Small intestine (tissue), 7 donors: ENCODE measurements at regions not wholly inside any gene's neighbourhood (a gene's known extent, or its start where the extent isn't known, plus 50 kb on each side); places are given as distances from the start of the nearest gene placed in this dataset.
"Not testable (repeated sequence)": the region's sequence is repeated elsewhere in the genome, so short reads cannot be mapped to it uniquely, and the experiment has no call there.

ENCODE experiments used
- DNase-seq, 2 donors: peaks; one replicate each; pipeline versions ENCODE4 v3.0.0 to v3.0.0-alpha.2; 2013
- FAIRE-seq: peaks from 2 replicates; lab custom pipeline; 2012; peaks lifted over from hg19 to GRCh38; lab: Jason Lieb, UNC
- H3K27ac ChIP-seq, 3 donors: one replicate each; pipeline ENCODE4 v1.5.1; 2013; ENCODE audit warnings: low read length in 2 of 3, mild to moderate bottlenecking in 2 of 3, control low read depth in 1 of 3, inconsistent platforms in 1 of 3, low read depth in 1 of 3, moderate library complexity in 1 of 3
- H3K27me3 ChIP-seq, 3 donors: one replicate each; pipeline ENCODE4 v1.6.1; 2013; ENCODE audit warnings: low read length in 3 of 3, inconsistent platforms in 1 of 3; ENCODE audit not compliant: control insufficient read depth in 3 of 3, insufficient read depth in 3 of 3
- H3K36me3 ChIP-seq, 3 donors: one replicate each; pipeline ENCODE4 v1.6.1; 2013; ENCODE audit warnings: low read length in 3 of 3, inconsistent platforms in 1 of 3, low read depth in 1 of 3, mild to moderate bottlenecking in 1 of 3, moderate library complexity in 1 of 3; ENCODE audit not compliant: control insufficient read depth in 3 of 3, insufficient read depth in 2 of 3
- H3K4me1 ChIP-seq, 3 donors: one replicate each; pipeline ENCODE4 v1.6.1; 2013; ENCODE audit warnings: low read length in 2 of 3, inconsistent platforms in 1 of 3, low read depth in 1 of 3, mild to moderate bottlenecking in 1 of 3, moderate library complexity in 1 of 3; ENCODE audit not compliant: control insufficient read depth in 3 of 3, insufficient read depth in 2 of 3
- H3K4me3 ChIP-seq, 3 donors: one replicate each; pipeline ENCODE4 v1.5.1; 2013; ENCODE audit warnings: low read length in 3 of 3, control low read depth in 1 of 3, inconsistent platforms in 1 of 3, low read depth in 1 of 3, mild to moderate bottlenecking in 1 of 3, moderate library complexity in 1 of 3
- H3K9me3 ChIP-seq, 2 donors: one replicate each; pipeline ENCODE4 v1.6.1; 2013; ENCODE audit warnings: low read depth in 1 of 2, low read length in 1 of 2; ENCODE audit not compliant: control insufficient read depth in 2 of 2, insufficient read depth in 1 of 2
- WGBS, 3 donors: extraction: QIAGEN DNeasy Blood & Tissue Kit; methylation state at CpG; one replicate each; pipeline ENCODE4 v1.1.7; 2013; 5-methylcytosine and 5-hydroxymethylcytosine counted together
- donor health status: healthy with polysubstance abuse.
- donor health status: control.
- donor health status: control.
- donor health status: Bipolar disorder and iron deficiency.
- donor health status: healthy.

DNA sequence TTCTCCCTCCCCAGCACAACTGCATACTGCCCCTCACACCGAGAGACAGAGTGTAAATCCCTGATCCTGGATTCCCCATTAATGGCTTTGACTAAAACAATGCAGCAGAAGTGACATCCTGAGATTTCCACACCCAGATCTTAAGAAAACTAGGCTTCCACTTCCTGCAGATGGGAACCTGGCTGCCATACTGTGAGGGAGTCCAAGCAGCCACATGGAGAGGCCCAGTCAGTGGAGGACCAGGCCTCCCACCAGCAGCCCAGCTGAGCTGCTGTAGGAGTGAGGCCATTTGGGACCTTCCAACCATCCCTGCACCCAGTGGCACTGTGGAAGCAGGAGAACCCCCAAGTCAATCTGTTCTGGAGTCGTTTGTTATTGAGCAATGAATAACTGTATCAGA, 120.6 kb downstream of the CRYAA start:
- WGBS, 3 donors: 93 to 94% (median 93%) methylated on average over 2 of the region's 2 CpGs
- Histone ChIP-seq H3K27ac (no peak overlapping the region), H3K36me3 (no peaks in the 10 kb centered on the region), H3K4me3 (no peak overlapping the region), H3K4me1 (peaks cover 0 to 16% (median 0%) of the 10 kb centered on the region in 3 donors), H3K9me3 (peaks cover 0 to 21% of the 10 kb centered on the region in 2 donors), H3K27me3 (peaks cover 0 to 2% (median 0%) of the 10 kb centered on the region in 3 donors)
- FAIRE-seq: no peak
- DNase-seq: no peak

DNA sequence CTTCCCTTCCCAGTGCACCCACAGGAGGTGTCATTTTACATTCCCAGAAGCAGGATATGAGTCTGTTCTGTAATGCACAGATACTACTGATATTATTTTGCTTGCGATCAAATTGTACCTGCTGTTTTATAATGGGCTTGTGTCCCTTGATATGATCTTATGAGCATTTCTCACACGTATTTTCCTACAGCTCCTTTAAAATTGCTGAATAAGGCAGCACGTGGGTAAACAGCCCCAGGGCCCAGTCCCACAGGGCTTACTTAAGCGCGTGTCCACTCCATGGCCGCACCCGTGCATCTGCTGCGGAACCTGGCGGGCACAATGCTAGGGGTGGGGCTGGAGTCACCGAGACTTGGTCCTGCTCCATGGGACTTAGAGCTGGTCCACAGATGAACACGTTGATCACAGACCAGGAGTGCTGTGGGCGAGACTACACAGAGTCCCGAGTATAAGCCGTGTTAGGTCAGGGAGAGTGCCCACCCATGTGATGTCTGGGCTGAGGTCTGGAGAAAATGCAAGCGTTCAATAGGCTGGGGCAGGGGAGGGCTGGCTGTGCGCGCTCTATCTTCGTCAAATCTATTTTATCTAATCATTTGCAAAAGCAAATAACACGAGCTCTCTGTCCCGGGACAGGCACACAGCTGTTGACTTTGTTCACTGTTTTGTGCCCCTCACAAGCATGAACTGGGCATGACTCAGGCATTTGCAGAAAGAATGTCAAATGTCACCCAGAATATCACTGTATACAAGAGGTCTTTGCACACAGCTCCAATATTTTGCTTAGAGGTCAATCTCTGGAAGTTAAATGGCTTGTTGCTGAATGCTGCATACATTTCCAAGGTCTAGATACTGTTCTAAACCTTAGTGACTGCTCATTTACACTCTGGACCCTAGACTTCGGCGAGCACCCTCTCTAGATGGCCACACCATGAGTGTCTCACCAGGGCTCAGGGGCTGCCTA, 119.3 kb downstream of the CRYAA start:
- FAIRE-seq (no peak), DNase-seq (peak; percentile 25 to 67)
- Histone ChIP-seq H3K36me3 (no peaks in the 10 kb centered on the region), H3K4me3 (no peak overlapping the region), H3K27me3 (peaks cover 0 to 2% (median 0%) of the 10 kb centered on the region in 3 donors), H3K27ac (peak overlapping the region in 1 of 3 donors; percentile 45), H3K4me1 (peaks cover 0 to 14% (median 0%) of the 10 kb centered on the region in 3 donors), H3K9me3 (peaks cover 0 to 17% of the 10 kb centered on the region in 2 donors)
- WGBS, 3 donors: 34 to 70% (median 49%) methylated on average over 22 of the region's 22 CpGs

DNA sequence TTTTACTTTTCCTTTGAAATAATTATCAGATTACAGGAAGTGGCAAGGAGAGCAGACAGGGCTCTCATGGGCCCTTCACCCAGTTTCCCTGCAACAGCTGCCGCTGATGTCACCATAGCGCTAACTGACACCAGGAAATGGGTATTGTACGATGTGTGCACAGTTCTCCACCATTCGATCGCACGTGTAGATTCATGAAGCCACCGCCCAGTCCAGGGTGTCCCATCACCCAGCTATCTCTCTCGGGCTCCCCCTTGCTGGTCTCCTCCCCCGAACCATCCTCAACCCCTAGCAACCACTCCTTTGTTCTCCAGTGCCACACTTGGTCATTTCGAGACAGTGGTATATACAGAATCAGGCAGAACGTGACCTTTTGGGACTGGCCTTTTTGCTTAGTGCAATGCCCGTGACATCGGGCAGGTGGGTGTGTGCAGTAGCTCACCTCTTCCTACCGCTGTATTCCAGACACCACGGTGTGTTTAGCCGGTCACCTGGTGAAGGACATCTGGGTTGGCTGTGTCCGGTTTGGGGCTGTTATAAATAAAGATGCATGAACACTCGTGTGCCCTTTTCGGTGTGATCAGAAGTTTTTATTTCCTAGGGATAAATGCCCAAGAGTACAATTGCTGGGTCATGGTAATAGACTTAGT, 118.4 kb downstream of the CRYAA start:
- WGBS, 3 donors: 83 to 85% (median 84%) methylated on average over 19 of the region's 19 CpGs
- DNase-seq (no peak), FAIRE-seq (no peak)
- Histone ChIP-seq H3K4me3 (no peak overlapping the region), H3K9me3 (peaks cover 0 to 12% of the 10 kb centered on the region in 2 donors), H3K27me3 (peaks cover 0 to 2% (median 0%) of the 10 kb centered on the region in 3 donors), H3K36me3 (no peaks in the 10 kb centered on the region), H3K4me1 (peaks cover 0 to 14% (median 0%) of the 10 kb centered on the region in 3 donors), H3K27ac (peak overlapping the region in 1 of 3 donors; percentile 45)

DNA sequence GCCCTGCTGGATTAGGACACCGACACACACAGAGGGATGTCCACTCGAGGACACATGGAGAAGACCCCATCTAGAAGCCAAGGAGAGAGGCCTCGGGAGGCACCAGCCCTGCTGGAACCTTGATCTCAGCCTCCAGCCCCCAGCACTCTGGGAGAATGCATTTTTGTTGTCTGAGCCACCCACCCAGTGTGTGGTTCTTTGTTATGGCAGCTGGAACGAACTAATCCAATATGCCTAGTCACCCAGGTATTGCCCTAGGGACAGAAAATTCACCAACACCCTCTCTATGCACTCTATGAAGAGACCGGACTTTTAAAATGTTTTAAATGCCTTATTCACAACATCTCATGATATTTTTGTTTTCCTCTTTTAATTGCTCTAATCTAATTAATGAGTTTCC, 117.4 kb downstream of the CRYAA start:
- Histone ChIP-seq H3K27me3 (peaks cover 0 to 2% (median 0%) of the 10 kb centered on the region in 3 donors), H3K27ac (no peak overlapping the region), H3K9me3 (peaks cover 0 to 11% of the 10 kb centered on the region in 2 donors), H3K4me1 (peaks cover 0 to 14% (median 0%) of the 10 kb centered on the region in 3 donors), H3K4me3 (no peak overlapping the region), H3K36me3 (no peaks in the 10 kb centered on the region)
- 75 to 84% (median 83%) methylated on average over 5 of the region's 5 CpGs for WGBS, 3 donors
- DNase-seq (no peak), FAIRE-seq (no peak)

DNA sequence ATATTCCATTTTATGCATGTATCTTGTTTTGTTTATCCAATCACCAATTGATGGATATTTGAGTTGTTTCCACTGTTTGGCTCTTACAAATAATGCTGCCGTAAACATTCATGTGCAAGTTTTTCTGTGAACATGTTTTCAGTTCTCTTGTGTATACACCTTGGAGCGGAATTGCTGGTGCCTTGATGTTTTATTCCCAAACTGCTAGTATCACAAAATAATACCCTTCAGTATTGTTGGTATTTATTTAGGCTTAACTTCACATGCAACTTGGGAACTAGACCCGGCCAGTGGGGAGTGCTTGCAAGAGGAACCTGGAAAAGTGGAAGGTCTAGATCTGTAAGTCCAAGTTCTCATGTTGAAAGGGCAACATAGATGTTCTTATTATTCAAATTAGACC, 115.9 kb downstream of the CRYAA start:
- no peak for DNase-seq
- Histone ChIP-seq H3K9me3 (peaks cover 0 to 5% of the 10 kb centered on the region in 2 donors), H3K4me1 (peaks cover 0 to 14% (median 0%) of the 10 kb centered on the region in 3 donors), H3K4me3 (no peak overlapping the region), H3K27ac (no peak overlapping the region), H3K36me3 (no peaks in the 10 kb centered on the region), H3K27me3 (peaks cover 0 to 2% (median 0%) of the 10 kb centered on the region in 3 donors)
- 91 to 96% (median 93%) methylated on average over 3 of the region's 3 CpGs for WGBS, 3 donors
- FAIRE-seq: no peak

DNA sequence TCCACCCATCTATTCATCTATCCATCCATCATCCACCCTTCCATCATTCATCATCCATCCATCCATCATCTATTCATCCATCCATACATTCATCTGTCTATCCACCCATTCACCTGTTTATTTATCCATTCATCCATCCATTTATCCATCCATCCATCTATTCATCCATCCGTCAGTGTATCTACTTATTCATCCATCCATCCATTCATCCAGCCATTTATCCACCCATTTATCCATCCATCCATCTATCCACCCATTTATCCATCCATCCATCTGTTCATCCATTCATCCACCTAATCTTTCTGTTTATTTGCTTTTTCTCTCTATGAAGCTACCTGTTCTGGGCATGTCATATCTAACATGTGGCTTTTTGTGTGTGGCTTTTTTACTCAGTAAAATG, 115.4 kb downstream of the CRYAA start:
- Histone ChIP-seq H3K4me1 (peaks cover 0 to 14% (median 0%) of the 10 kb centered on the region in 3 donors), H3K4me3 (no peak overlapping the region), H3K9me3 (peaks cover 0 to under 1% of the 10 kb centered on the region in 2 donors), H3K36me3 (no peaks in the 10 kb centered on the region), H3K27me3 (no peaks in the 10 kb centered on the region), H3K27ac (no peak overlapping the region)
- DNase-seq (no peak), FAIRE-seq (no peak)
- WGBS, 3 donors: 91 to 97% (median 92%) methylated on average over 1 of the region's 1 CpG

DNA sequence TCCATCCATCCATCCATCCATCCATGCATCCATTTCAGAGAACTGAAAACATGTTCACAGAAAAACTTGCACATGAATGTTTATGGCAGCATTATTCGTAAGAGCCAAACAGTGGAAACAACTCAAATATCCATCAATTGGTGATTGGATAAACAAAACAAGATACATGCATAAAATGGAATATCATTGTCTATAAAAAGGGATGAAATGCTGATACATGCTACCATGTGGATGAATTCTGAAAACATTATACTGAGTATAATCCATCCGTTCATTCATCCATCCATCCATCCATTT, 115.1 kb downstream of the CRYAA start:
- H3K27ac ChIP-seq, H3K27me3 ChIP-seq, H3K9me3 ChIP-seq, H3K4me3 ChIP-seq, H3K36me3 ChIP-seq, DNase-seq, FAIRE-seq: not testable (repeated sequence)
- H3K4me1 ChIP-seq: peaks cover 0 to 14% (median 0%) of the 10 kb centered on the region in 3 donors
- 90 to 92% (median 91%) methylated on average over 2 of the region's 2 CpGs for WGBS, 3 donors

DNA sequence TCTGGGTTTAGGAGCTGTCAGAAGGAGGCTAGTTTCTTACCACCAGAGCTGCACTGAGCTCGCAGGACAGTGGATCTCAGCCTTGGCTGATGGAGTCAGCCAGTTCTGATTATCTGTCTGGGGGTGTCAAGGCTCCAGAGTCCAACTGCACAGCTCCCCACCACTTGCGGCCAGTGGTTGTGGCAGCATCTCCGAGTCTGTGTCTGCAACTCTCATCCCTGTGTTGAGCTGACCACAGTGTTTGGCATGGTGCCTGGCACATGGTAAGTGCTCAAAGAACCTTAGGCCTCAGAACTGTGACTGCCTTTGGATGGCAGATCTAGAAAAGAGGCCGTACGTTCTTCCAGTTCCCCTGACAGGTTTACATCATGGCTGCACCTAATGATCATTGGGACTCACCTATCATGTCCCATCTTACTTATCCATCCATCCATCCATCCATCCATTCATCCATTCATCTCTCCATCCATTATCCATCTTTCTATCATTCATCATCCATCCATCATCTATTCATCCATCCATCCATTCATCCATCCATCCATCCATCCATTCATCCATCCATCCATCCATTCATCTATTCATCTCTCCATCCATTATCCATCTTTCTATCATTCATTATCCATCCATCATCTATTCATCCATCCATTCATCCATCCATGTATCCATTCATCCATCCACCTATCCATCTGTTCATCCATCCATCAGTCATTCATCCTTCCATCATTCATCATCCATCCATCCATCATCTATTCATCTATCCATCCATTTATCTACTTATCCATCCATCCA, 114.5 kb downstream of the CRYAA start:
- H3K9me3 ChIP-seq: no peaks in the 10 kb centered on the region
- H3K4me3 ChIP-seq: no peak overlapping the region
- H3K4me1 ChIP-seq: peaks cover 0 to 8% (median 0%) of the 10 kb centered on the region in 3 donors
- no peaks in the 10 kb centered on the region for H3K36me3 ChIP-seq
- DNase-seq: no peak
- peaks cover 0 to 5% (median 0%) of the 10 kb centered on the region in 3 donors for H3K27me3 ChIP-seq
- no peak for FAIRE-seq
- H3K27ac ChIP-seq: no peak overlapping the region
- WGBS, 3 donors: 86 to 88% (median 87%) methylated on average over 5 of the region's 5 CpGs
